UCSD-AML1 (cell line): ENCODE measurements at regions not wholly inside any gene's neighbourhood (a gene's known extent, or its start where the extent isn't known, plus 50 kb on each side); places are given as distances from the start of the nearest gene placed in this dataset.

ENCODE experiments used
- DNase-seq: peaks from one replicate; lab custom pipeline; 2025; ENCODE audit not compliant: unreplicated experiment; lab: John Stamatoyannopoulos, UW

DNA sequence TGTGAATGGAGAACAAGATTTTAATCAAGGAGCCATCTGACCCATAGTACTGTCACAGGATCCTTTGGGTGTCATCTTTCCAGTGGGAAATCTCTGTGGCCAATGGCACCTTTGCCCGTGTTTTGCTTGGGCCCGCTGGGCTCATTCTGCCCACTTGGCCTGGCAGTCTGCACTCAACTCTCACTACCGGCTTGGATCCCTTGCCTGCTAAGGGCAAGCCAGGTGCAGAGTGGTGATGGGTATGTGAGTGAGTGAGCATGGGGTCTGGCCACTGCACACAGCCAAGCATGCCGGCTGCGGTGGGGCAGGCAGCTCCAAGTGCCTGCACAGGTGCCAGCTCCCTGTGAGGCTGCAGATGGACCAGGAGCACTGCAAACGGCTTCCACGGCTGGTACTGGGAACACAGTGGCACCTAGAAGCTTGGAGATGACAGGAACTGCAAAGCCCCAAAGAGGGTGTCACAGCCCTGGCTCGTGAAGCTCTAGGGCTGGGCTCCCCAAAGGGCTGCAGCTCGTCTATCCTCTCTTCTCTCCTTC, 454.5 kb downstream of the TMA16 start:
- no peak for DNase-seq

DNA sequence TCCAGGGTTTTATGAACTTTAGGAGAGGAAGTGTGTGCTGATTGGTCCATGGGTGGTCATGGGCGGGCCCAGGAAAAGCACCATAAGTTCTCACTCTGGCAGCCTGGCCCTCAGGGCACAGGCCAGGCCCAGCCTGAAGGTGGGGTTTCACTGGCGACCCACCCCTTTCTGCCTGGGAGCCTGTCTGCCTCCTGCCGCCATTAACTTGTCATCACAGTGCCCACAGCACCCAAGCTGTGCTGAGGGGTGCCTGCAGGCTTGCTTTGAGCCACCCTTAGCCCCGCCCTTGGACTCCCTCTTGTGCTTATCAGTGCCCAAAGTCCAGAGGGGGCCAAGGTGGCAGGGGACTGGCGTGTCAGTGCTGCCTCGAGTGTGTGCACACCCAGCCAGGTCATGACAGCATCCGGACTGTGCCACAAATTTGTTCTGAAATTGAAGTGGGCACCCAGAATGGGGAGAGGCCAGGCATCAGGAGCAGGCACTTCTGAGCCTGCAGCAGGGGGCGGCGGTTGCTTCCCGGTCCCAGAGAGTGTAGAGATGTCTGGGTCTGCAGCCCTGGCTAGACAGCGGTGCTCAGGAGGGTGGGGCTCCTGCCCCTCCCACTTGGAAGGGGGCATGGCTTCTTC, 455.6 kb downstream of the TMA16 start:
- no peak for DNase-seq

DNA sequence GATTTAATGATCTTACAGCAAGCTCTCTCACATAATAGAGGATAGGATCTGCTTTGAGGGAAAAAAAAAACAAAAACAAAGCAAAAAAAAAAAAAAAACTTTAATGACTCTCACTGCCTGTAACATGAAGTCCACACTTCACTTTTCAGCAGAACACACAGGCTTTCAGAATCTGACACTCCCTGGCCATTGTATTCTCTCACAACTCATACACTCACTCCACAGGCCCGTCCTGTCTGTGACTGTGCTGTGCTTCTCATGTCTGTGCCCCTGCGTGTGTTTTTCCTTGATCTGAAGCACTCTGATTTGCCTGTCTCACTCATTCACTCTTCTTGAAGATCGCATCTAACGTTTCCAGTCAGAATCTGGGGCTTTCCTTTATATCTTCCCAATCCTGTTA, 460.8 kb downstream of the TMA16 start:
- DNase-seq = no peak

DNA sequence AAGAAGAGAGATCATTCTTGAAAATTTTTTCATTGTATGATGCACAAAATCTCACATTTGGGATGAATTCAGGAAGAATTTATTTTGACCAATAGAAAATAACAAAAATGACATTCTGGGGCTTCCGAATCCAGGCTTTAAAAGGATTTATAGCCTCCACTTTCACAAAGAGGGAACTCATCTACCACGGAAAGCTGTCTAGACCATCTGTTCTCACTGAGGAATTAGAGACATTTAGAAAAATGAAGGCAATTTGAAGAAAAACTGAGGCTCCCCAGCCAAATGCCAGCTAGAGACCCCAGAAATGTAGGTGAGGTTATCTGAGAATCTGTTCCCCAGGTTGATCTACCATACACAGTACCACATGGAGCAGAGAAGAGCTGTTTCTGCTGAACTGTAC, 464.3 kb downstream of the TMA16 start:
- DNase-seq = no peak

DNA sequence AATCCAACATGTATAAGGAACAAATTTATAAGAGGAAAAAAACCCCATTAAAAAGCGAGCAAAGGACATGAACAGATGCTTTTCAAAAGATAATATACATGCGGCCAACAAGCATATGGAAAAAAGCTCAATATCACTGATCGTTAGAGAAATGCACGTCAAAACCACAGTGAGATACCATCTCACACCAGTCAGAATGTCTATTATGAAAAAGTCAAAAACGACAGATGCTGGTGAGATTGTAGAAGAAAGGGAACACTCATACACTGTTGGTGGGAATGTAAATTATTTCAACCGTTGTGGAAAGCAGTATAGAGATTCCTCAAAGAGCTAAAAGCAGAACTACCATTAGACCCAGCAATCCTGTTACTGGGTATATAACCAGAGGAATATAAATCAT, 465.4 kb downstream of the TMA16 start:
- no peak for DNase-seq

DNA sequence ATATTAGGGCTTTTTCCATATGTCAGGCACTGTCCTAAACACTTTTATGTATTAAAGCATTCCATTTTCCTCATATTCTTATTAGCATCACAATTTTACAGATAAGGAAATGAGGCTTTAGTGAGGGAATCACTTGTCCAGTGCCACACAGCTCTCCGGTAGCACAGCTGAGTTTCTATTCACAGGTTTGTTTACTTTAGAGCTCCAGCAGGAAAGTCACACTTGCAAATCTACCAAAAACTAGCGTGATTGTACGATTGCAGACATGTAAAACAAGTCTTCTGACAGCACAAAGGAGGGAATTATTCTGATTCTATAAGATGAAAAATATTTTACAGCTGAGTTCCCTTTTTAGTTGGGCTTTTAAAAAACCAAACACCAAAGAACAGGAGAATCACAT, 472.1 kb downstream of the TMA16 start:
- no peak for DNase-seq

DNA sequence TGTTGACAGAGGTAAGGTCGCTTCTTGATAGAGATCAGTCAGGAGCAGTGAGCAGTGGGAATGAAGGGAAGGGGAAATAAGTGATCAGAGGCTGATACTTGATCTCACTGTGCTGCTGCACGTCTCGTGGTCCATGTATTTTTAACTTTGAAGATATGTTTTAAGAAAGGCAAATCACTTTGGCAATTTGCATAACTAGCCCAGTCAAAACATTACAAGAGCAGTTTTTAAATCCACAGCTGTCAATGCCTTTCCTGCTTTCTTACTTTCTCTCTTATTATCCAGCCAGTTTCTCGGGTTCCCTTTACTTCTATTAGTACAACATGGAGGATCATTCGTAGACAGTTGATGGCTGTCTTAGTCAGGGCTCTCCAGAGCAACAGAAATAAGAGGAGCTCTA, 472.8 kb downstream of the TMA16 start:
- DNase-seq = no peak

DNA sequence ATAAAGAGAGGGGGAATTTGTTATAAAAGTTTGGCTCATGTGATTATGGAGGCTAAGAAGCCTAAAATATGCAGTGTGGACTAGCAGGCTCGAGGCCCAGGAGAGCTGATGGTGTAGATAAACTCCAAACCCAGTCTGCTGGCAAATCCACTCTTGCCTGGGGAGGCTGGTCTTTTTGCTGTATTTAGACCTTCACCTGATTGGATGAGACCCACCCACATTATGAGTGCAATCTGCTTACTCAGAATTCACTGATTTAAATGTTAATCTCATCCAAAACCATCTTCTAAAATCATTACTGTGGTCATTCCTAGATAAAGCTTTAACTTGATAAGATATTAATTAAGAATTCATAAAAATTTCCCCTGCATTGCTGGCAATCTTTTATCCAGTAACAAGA, 473.2 kb downstream of the TMA16 start:
- no peak for DNase-seq

DNA sequence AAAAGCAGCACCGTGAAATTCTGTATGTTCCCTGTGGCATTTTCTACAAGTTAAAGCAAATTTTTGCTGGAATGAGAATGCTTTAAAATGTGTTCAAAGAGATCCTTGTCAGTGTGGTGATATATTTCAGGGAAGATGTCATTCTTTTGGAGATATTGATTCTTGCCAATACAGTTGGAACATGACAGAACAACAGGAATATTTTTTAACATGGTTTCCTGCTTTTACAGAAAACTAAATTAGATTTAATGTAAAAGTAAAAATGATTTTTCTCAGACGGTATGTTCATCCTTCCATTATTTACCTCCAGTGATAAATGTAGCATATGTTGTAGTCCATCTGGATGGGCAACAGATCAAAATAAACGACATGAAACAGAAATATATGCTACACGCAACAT, 474.8 kb downstream of the TMA16 start:
- DNase-seq = no peak

DNA sequence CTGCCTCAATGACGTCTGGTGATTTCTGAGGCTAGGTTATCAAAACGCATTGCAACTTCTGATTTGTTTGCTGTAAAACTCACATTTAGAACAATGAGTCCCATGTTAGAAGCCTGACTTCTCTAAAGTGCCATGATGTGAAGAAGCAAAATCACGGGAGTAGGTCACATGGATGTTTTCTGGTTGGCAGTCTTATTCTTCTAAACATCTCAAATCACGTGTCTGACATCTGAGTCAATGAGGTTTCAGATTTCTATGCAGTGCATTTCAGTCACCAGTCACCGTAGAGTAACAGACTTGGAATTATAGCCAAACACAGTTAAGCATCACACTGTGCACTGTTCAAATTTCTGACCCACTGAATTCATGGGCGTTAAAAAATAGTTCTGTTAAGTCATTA, 482.1 kb downstream of the TMA16 start:
- DNase-seq = no peak

DNA sequence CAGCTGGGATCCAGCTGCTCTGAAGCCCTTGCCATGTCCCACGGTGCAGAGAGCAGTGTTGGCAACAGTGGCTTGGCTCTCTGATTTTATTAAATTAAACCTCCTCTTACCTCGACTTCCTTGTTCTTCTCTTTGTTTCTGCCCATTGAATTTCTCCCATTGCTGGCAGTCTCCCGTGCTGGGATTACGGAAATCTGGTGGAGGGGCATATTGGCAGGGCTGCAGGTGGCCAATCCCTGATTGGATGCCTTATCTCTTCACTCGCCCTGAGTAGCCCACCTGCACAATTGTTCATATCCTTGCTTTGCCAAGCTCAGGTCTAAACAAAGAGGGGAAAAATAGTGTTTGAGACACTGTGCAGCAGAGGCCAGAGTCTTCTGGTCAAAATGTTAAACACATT, 493.9 kb downstream of the TMA16 start:
- DNase-seq = no peak

DNA sequence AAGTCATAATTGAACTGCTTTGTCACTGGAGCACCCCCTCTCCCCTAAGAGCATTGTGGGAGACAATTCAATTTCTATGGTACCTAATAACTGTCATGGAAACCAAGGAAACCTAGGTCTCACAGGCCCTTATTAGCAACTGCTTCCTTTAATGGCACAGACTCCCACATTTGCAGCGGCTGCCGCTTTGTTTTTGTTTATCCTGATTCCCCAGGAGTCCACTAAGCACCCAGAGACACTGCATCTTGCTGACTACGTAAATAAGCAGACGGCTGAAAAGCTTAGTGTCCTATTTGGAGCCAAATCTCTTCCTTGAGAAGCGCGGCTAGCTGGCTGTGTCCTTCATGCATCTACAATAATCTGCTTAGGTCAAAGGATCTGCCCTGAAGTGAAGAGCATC, 494.4 kb downstream of the TMA16 start:
- DNase-seq = no peak

DNA sequence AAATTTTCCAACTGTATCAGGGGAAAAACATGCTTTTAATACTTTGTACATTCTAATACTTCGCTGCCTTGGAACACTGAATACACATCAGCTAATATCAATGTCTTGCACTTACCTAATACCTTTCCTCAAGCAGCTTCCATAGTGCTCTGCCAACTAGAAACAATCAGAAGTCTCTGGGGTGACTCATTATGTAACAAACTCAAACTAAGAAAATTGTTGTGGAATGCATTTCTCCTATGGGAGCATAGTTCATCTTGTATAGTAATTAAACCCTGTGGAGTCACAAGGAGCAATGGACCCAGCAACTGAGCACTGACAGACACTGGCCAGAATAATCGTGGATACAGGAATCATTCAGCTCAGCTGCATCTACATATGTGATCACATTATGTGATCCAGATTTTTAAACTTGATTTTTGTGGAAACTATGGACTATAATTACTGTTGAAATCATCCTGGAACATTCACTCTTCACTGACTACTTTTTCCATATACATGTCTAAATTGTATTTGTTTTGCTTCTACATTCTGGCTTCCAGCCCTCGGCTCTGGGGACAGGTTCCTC, 496.9 kb downstream of the TMA16 start:
- DNase-seq = no peak

DNA sequence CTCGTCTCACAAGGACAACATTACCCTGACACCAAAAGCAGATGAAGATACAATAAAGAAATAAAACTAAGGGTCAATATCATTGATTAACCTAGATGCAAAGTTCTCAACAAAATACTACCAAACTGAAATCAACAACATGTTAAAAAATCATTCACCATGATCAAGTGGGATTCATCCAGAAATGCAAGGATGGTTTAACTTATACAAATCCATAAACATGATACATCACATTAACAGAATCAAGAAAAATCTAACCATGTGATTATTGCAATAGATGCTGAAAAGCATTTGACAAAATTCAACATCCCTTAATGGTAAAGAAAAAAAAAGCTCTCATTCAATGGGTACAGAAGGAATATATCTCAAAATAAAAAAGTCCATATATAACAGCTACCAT, 514.9 kb downstream of the TMA16 start:
- no peak for DNase-seq

DNA sequence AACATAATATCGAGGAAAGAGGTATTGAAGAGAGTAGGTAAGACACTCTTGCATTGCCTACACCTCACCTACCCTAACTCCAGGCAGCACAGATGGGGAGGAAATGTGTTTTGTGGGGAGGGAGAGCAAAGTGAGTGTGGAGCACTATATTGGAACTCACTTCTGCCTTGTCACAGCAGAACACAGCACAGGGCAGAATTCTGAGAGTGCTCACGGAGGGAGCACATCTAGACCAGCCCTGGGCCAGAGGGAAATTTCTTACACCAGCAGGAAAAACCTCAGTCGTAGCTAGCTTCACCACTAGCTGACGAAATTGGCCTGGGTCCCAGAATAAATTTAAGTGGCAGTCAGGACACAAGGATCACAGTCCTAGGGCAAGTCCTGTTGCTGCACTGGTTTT, 517.3 kb downstream of the TMA16 start:
- DNase-seq = no peak

DNA sequence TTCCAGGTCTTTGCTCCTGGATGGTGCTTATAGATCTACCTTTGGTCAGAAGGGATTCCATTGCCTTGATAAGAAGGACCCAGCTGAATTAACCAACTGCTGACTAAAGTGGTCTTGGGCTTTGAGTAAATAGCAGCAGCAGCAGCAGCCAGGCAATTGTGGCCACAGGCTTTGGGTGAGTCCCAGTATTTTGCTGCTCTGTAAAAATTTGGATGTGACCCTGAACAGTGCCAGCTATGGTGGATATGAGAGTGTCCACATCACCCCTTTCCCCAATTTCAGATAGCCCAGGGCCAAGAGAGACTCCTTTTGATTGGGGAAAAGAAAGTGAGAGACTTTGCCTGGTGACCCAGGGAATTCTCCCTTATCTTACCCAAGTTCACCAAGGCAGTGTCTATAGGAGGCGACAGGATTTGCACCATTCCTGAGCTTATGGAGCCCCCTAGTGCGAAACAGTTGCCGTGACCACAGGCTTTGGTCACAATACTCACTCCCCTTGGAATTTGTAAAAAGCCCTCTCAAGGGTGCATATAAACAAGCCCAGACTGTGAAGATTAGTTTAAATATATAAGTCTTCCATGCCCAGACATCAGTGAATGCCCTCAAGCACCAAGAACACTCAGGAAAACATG, 518.0 kb downstream of the TMA16 start:
- DNase-seq = peak; percentile 21

DNA sequence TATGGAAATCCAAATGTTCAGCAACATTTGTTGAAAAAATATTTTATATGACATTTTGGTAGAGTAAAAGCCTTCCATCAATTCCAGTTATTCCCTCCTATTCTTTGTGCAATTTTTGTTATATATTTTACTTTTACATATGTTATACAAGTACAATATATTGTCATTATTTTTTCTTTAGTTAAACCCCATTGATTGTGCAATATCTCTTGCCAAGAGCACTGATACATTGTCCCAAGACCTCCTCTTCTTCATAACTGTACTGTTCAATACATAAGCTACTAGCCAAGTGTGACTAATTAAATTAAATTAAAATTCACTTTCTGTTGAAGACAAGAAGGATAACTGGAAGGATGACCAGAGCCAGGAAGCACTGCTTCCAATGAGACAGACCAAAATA, 527.5 kb downstream of the TMA16 start:
- no peak for DNase-seq

DNA sequence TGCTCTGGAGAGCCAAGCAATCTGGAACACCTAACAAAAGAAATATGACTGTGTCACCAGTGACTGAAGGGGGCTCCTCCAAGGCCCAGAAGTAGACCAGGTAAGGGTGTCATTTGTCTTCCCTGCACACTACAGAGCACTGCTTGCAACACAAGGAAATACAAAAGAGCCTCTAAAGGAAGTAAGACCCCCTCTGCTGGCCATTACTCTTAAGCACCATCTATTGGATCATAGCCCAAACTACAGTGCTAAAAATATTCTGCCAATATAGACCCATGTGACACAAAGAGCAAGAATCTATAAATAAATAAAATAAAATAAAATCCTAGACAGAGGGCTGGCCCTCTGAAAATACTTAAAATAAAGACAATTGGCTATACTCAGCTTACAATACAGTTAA, 528.7 kb downstream of the TMA16 start:
- no peak for DNase-seq

DNA sequence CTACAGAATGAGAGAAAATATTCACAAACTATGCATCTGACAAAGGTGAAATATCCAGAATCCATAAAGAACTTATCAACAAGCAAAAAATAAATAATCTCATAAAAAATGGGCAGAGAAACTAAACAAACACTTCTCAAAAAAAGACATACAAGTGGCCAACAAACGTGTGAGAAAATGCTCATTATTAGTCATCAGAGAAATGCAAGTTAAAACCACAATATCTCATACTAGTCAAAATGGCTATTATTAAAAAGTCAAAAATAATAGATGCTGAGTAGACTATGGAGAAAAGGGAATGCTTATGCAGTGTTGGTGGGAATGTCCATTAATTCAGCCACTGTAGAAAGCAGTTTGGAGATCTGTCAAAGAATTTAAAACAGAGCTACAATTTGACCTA, 533.3 kb downstream of the TMA16 start:
- DNase-seq = no peak

DNA sequence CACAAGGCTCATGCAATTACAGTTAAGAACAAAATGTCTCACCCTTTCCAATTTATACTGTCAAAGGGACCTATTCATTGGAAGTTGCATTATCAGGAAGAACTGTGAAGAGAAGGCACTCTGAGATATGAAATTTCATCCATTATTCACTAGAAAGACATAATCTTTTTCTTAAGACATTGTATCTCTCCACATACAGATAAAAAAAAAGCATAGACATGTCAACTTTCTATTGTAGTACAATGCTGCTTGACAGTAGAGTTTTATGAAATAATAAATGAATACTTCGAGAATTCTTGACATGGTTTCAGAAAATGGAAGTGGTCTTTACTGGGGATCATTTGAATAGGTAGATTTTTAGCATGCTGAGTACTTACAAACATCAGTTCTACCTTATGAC, 545.0 kb downstream of the TMA16 start:
- no peak for DNase-seq

DNA sequence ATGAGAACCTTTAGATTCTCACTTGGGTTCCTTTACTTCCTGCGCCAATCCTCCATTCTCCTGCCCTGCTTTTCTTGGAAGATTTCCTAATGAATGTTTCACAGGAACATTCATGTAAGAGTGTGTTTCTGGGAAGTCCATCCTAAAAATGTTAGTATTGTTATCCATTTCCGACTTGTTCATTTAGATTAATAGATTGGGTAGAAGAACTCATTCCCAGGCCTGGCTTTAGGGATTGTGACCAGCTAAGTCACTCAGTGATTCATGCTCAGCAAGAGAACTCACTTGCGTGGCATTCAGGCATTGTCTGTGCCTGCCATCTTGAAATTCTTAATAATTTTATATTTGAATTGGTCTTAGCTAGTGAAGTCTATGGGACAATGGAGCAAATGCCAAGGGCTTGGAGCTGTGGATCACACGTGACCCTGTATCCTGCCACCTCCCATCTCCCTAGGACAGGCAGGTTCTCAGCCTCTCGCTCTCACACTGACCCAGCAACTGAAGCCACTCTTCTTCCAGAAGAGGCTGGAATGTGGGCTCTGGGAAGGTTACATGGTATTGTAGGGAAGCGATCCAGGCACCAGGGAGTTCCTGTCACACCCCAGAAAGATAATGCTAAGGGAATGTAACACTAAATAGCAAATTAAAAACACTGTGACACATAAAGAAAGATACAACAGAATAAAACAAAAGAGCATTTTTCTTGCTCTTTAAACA, 562.1 kb downstream of the TMA16 start:
- no peak for DNase-seq
